ENCODE measurements at regions not wholly inside any gene's neighbourhood (a gene's known extent, or its start where the extent isn't known, plus 50 kb on each side); places are given as distances from the start of the nearest gene placed in this dataset.

GRCh38 chr9:107703651-107704050, 214.1 kb upstream of the KLF4 start:
- TF ChIP-seq, protein P1, sequence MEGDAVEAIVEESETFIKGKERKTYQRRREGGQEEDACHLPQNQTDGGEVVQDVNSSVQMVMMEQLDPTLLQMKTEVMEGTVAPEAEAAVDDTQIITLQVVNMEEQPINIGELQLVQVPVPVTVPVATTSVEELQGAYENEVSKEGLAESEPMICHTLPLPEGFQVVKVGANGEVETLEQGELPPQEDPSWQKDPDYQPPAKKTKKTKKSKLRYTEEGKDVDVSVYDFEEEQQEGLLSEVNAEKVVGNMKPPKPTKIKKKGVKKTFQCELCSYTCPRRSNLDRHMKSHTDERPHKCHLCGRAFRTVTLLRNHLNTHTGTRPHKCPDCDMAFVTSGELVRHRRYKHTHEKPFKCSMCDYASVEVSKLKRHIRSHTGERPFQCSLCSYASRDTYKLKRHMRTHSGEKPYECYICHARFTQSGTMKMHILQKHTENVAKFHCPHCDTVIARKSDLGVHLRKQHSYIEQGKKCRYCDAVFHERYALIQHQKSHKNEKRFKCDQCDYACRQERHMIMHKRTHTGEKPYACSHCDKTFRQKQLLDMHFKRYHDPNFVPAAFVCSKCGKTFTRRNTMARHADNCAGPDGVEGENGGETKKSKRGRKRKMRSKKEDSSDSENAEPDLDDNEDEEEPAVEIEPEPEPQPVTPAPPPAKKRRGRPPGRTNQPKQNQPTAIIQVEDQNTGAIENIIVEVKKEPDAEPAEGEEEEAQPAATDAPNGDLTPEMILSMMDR (IDR thresholded peaks at IDR 0.05), result no peak
- TF ChIP-seq POLR2AphosphoS5 (IDR thresholded peaks at IDR 0.05; ENCODE audit: insufficient read depth in 1 of 2, low read depth in 1 of 2) (no peak), POLR2A (IDR thresholded peaks at IDR 0.05) (no peak)

Data from vagina (tissue), 2 donors.